ENCODE measurements at regions not wholly inside any gene's neighbourhood (a gene's known extent, or its start where the extent isn't known, plus 50 kb on each side); places are given as distances from the start of the nearest gene placed in this dataset.

GRCh38 chr1:177825276-177825901, 144.5 kb downstream of the SEC16B start:
- Mint-ChIP-seq H3K27ac (no peak overlapping the region), H3K27me3 (no peaks in the 10 kb centered on the region), H3K4me3 (no peak overlapping the region), H3K9me3 (no peaks in the 10 kb centered on the region), H3K36me3 (ENCODE audit: low read depth) (no peaks in the 10 kb centered on the region), H3K4me1 (ENCODE audit: low read depth) (no peaks in the 10 kb centered on the region)
- DNase-seq (no peak), ATAC-seq (no peak)
- TF ChIP-seq, protein P1, sequence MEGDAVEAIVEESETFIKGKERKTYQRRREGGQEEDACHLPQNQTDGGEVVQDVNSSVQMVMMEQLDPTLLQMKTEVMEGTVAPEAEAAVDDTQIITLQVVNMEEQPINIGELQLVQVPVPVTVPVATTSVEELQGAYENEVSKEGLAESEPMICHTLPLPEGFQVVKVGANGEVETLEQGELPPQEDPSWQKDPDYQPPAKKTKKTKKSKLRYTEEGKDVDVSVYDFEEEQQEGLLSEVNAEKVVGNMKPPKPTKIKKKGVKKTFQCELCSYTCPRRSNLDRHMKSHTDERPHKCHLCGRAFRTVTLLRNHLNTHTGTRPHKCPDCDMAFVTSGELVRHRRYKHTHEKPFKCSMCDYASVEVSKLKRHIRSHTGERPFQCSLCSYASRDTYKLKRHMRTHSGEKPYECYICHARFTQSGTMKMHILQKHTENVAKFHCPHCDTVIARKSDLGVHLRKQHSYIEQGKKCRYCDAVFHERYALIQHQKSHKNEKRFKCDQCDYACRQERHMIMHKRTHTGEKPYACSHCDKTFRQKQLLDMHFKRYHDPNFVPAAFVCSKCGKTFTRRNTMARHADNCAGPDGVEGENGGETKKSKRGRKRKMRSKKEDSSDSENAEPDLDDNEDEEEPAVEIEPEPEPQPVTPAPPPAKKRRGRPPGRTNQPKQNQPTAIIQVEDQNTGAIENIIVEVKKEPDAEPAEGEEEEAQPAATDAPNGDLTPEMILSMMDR (IDR thresholded peaks at IDR 0.05) = no peak
- CTCF ChIA-PET = no interaction called here
- POLR2A ChIA-PET = no interaction called here
- intact Hi-C loops (cut with micrococcal nuclease) = no loop called here

GRCh38 chr1:177824508-177824982, 145.3 kb downstream of the SEC16B start:
- Mint-ChIP-seq H3K27me3 (no peaks in the 10 kb centered on the region), H3K4me3 (no peak overlapping the region), H3K9me3 (no peaks in the 10 kb centered on the region), H3K27ac (no peak overlapping the region), H3K36me3 (ENCODE audit: low read depth) (no peaks in the 10 kb centered on the region), H3K4me1 (ENCODE audit: low read depth) (no peaks in the 10 kb centered on the region)
- CTCF ChIA-PET = no interaction called here
- POLR2A ChIA-PET = no interaction called here
- DNase-seq (no peak), ATAC-seq (no peak)
- intact Hi-C loops (cut with micrococcal nuclease) = no loop called here
- TF ChIP-seq, protein P1 (IDR thresholded peaks at IDR 0.05) = no peak

DNA sequence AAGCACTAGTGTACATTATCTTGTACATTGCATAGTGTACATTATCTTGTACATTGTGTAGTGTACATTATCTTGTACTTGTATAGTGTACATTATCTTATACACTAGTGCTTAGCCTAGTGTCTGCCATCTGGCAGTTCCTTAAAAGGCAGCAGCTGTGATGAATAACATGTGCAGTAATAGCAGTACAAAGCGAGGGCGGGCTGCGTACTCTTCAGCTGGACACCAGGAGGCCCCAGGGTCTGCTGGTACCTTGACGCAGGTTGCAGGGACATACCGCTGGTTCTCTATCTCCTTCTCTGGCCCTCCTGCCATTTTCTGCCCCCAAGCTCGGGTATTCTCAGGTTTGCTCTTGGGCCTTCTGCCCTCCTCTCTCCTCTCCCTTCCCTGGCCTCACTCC, 149.6 kb downstream of the SEC16B start:
- intact Hi-C loops (cut with micrococcal nuclease) = no loop called here
- Mint-ChIP-seq H3K4me1 (ENCODE audit: low read depth) (no peaks in the 10 kb centered on the region), H3K4me3 (no peak overlapping the region), H3K27ac (no peak overlapping the region), H3K36me3 (ENCODE audit: low read depth) (no peaks in the 10 kb centered on the region), H3K27me3 (no peaks in the 10 kb centered on the region), H3K9me3 (no peaks in the 10 kb centered on the region)
- ChIA-PET CTCF (no interaction called here), POLR2A (no interaction called here)
- DNase-seq (no peak), ATAC-seq (no peak)
- TF ChIP-seq, protein P1 (IDR thresholded peaks at IDR 0.05) = no peak

- intact Hi-C loops (cut with micrococcal nuclease) = no loop called here
- ChIA-PET POLR2A (no interaction called here), CTCF (no interaction called here)
- ATAC-seq (no peak), DNase-seq (no peak)
- no peak overlapping the region for H3K27ac Mint-ChIP-seq
- H3K4me3 Mint-ChIP-seq = no peak overlapping the region
- no peaks in the 10 kb centered on the region for H3K4me1 Mint-ChIP-seq (ENCODE audit: low read depth)
- TF ChIP-seq, protein P1 (IDR thresholded peaks at IDR 0.05) = no peak
- no peaks in the 10 kb centered on the region for H3K9me3 Mint-ChIP-seq
- H3K36me3 Mint-ChIP-seq (ENCODE audit: low read depth) = no peaks in the 10 kb centered on the region
- H3K27me3 Mint-ChIP-seq = no peaks in the 10 kb centered on the region
These were observed 151.7 kb downstream of the SEC16B start for GRCh38 chr1:177817937-177818875.

DNA sequence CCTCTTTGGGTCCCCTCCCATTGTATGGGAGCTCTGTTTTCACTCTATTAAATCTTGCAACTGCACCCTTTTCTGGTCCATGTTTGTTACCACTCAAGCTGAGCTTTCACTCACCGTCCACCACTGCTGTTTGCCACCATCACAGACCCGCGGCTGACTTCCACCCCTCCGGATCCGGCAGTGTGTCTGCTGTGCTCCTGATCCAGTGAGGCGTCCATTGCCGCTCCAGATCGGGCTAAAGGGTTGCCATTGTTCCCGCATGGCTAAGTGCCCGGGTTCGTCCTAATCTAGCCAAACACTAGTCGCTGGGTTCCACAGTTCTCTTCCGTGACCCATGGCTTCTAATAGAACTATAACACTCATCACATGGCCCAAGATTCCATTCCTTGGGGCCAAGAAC, 157.2 kb downstream of the SEC16B start:
- no peak overlapping the region for H3K27ac Mint-ChIP-seq
- H3K4me1 Mint-ChIP-seq (ENCODE audit: low read depth) = no peaks in the 10 kb centered on the region
- intact Hi-C loops (cut with micrococcal nuclease) = no loop called here
- TF ChIP-seq, protein P1 (IDR thresholded peaks at IDR 0.05) = no peak
- ChIA-PET POLR2A (interaction anchor here (0.7 kb wide), 1 partner anchor 9 kb away, joined by 3 read pairs; no protein-coding TSS in a partner anchor), CTCF (no interaction called here)
- H3K36me3 Mint-ChIP-seq (ENCODE audit: low read depth) = no peaks in the 10 kb centered on the region
- ATAC-seq (no peak), DNase-seq (no peak)
- no peaks in the 10 kb centered on the region for H3K27me3 Mint-ChIP-seq
- H3K9me3 Mint-ChIP-seq = peaks cover 6% of the 10 kb centered on the region
- H3K4me3 Mint-ChIP-seq = no peak overlapping the region

All from activated CD8-positive, alpha-beta T cell treated with anti-CD3 and anti-CD28 coated beads for 36 hours (primary cell).